Epidermal melanocyte (primary cell): ENCODE measurements at regions not wholly inside any gene's neighbourhood (a gene's known extent, or its start where the extent isn't known, plus 50 kb on each side); places are given as distances from the start of the nearest gene placed in this dataset.

Source experiments
- DNase-seq: peaks from one replicate; pipeline ENCODE4 v3.0.0; 2011; ENCODE audit warnings: low spot score; ENCODE audit not compliant: insufficient read length

- no peak for DNase-seq
Measured at GRCh38 chr17:79137789-79138165, 63.2 kb downstream of the ENGASE start.

DNA sequence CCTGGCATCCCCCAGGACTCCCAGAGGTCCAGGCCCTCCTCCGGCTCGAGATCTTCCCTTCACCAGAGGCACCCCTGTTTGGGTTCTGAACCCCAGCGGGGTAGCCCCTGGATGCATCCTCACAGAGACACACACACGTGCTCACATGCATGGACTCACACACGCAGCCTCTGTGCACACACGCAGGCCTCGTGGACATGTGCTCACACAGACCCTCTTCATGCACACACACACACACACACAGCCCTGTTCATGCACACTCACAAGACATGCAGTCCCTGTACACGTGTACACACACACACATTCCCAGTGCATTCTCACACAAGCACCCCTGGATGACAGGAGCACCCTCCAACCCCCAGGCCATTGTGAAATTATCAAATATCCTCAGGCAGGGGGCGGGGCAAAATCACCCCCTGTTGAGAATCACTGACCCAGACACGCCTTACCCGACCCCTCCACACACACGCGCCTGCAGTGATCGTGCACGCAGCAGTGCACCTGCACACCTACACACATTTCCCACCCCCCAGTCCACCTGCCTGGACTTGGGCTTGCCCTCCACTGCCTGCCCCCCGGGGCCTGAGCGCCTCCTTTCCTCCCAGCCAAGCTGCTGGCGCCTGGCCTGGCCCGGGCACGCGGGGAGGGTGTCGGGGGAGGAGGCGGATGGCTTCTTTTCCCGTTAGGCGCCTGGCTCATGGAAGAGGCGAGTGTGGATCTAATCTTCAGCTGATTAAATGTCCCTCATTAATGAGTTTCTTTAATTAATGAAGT lies 62.6 kb downstream of the ENGASE start:
- DNase-seq = no peak

- DNase-seq = no peak
Measured at GRCh38 chr17:79136596-79136995, 62.0 kb downstream of the ENGASE start.
